Left renal cortex interstitium (tissue), 4 donors: ENCODE measurements at regions not wholly inside any gene's neighbourhood (a gene's known extent, or its start where the extent isn't known, plus 50 kb on each side); places are given as distances from the start of the nearest gene placed in this dataset.
"Not testable (repeated sequence)": the region's sequence is repeated elsewhere in the genome, so short reads cannot be mapped to it uniquely, and the experiment has no call there.

Source experiments
- DNase-seq, 4 donors: peaks; one replicate each; pipeline ENCODE4 v3.0.0-alpha.2; 2013; ENCODE audit warnings: low read depth in 4 of 4, low spot score in 2 of 4, missing footprints in 1 of 4

DNA sequence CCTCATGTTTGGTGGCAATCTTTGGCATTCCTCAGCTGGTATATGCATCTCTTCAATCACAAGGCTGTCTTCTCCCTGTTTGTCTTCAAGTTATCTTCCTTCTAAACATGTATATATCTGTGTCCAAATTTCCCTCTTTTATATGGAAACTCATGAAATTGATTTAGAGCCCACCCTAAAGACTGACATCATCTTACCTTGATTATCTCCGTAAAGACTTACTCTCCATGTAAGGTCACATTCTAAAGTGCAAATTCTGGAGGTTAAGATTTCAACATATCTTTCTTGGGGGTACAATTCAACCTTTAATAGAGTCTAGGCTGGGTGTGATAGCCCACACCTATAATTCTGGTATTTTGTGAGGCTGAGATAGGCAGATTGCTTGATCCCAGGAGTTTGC is 215.8 kb upstream of the LRRC4C start:
- DNase-seq: no peak

GRCh38 chr11:41713030-41713429 is 253.6 kb upstream of the LRRC4C start:
- no peak for DNase-seq

GRCh38 chr11:41714101-41714500 is 254.6 kb upstream of the LRRC4C start:
- DNase-seq: peak in 1 of 4 donors; percentile 2

DNA sequence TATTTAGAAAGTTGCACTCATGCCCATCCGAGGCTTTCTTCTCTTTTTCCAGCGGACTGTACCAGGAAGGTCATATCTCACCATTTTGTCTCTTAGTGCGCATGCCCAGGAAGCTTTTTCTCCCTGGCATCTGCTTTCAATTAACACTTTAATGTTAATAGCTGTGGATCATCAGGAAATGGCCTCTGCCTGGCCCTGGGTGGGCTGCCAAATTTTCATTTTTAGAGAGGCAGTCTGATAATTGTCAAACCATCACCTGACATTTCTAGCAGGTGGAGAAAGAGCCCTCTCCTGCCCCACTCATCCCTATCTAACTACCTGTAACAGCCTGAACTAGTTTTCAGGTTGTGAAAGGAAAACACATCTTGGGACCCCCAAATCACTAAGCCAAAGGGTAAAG is 257.4 kb upstream of the LRRC4C start:
- no peak for DNase-seq

- no peak for DNase-seq
Measured at GRCh38 chr11:41720761-41721160, 261.3 kb upstream of the LRRC4C start.

GRCh38 chr11:41728161-41728560 is 268.7 kb upstream of the LRRC4C start:
- DNase-seq: not testable (repeated sequence)

- no peak for DNase-seq
Measured at GRCh38 chr11:41775296-41775695, 315.8 kb upstream of the LRRC4C start.

DNA sequence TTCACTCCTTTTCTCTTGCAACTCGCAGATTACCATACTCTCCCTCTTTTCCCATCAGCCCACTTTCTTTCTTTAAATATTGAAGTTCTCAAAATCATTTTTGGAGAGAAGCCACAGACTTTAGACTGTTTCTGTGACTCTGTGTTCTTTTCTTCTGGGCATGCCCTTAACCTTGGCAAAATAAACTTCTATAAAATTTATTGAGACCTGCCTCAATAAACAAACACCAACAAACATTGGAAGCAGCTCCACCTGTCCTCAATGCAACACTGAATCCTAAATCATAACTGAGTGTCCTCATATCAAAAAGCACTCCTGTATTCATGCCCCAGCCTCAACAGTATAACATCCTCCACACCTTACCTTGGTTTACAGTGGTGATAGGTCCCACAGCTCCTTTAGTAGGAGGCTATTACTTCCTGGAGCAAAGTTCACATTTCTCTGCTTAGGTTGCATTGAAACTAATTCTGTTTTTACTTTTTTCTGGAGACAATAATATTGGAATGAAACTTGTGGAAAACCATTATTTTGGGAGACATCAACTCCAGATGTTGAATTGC is 320.0 kb upstream of the LRRC4C start:
- DNase-seq: no peak

DNA sequence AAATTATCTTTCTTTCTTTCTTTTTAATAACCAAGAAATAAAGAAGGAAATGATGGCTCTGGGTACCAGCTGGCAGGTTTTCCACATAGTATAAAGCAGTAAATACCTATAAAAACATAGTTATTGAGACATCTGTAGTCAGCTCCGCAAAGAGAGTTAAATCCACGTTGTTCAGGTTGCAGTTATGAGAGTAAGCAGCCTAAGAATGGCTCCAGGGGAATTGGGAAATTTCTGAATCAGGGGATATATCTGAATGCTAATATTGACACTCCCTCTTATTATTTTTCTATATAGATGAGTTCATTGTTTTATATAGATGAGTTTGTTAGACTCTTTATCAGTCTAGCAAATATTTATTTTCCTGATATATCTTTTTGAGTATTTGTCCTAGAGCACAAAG is 322.0 kb upstream of the LRRC4C start:
- DNase-seq: no peak

DNA sequence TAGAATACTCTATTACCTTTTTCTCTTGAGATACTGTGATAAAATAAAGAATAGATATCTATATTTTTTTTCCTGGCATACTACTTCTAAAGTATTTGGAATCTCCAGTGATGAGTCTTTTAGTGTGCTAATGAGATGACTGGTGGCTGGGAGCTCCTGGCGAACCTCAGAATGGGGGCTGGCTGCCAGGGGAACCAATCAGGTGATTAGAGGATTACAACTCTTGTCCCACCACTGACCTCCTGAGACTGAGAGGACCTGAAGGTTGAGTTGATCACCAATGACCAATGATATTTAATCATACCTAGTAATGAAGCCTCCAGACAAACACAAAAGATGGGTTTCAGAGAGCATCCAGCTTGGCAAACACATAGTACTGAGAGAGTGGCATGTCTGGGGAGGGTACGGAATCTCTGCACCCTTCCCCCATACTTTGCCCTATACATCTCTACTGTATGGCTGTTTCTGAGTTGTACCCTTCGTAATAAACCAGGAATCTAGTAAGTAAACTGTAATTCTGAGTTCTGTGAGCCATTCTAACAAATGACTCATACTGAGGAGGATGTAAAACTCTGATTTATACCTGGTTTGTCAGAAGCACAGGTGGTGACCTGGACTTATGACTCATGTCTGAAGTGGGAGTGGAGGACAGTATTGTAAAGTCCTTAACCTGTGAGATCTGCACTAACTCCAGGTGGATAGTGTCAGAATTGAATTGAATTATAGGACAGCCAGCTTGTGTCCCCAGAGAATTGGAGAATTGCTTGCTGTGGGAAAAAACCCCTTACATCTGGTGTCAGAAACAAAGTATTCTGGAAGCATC is 325.3 kb upstream of the LRRC4C start:
- DNase-seq: peak in 1 of 4 donors; percentile 28

- peak in 1 of 4 donors; percentile 31 for DNase-seq
Measured at GRCh38 chr11:41786087-41786486, 326.6 kb upstream of the LRRC4C start.

DNA sequence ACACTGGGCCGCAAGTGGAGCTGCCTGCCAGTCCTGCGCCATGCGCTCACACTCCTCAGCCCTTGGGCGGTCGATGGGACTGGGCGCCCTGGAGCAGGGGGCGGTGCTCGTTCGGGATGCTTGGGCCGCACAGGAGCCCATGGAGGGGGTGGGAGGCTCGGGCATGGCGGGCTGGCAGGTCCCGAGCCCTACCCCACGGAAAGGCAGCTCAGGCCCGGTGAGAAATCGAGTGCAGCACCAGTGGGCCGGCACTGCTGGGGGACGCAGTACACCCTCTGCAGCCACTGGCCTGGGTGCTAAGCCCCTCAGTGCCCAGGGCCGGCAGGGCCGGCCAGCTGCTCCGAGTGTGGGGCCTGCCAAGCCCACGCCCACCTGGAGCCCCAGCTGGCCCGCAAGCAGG is 328.7 kb upstream of the LRRC4C start:
- DNase-seq: no peak

GRCh38 chr11:41789376-41789775 is 329.9 kb upstream of the LRRC4C start:
- DNase-seq: no peak

DNA sequence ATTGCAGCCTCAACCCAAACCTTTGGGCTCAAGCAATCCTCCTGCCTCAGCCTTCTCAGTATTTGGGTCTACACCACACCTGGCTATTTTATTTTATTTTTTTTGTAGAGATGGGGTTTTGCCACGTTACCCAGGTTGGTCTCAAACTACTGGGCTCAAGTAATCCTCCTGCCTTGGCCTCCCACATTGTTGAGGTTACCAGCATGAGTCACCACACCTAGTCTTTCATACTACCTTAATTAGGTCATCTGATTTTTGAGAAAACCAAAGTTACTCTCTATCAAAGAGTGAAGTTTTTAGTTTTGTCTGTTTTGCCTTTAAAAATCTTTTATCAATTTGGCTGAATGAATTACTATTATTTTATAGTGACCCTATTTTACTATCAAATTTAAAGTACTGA is 335.6 kb upstream of the LRRC4C start:
- no peak for DNase-seq

GRCh38 chr11:41799754-41800153 is 340.3 kb upstream of the LRRC4C start:
- DNase-seq: no peak

- no peak for DNase-seq
Measured at GRCh38 chr11:41803895-41804294, 344.4 kb upstream of the LRRC4C start.

GRCh38 chr11:41816396-41816795 is 356.9 kb upstream of the LRRC4C start:
- DNase-seq: peak in 3 of 4 donors; percentile 3 to 17 (median 8)

GRCh38 chr11:41824287-41824686 is 364.8 kb upstream of the LRRC4C start:
- not testable (repeated sequence) for DNase-seq

DNA sequence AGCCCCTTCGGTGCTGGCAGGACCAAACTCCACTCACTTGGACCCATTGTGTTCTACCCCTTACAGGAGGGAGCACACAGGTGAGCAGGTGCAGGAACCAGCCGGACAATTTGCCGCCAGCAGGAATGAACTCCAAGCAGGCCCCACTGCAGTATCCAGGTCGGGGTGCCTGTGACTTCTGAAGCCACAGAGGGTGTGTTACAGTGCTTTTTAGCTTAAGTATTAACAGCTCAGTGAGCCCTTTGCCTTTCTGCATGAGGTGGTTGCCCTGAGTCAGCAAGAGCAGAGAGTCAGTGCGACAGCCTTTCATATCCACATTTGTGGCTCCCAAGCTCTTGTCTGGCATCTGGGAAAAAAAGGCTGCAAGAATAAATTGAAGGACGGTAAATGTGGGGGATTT is 366.6 kb upstream of the LRRC4C start:
- DNase-seq: no peak

- no peak for DNase-seq
Measured at GRCh38 chr11:41836431-41836830, 377.0 kb upstream of the LRRC4C start.

DNA sequence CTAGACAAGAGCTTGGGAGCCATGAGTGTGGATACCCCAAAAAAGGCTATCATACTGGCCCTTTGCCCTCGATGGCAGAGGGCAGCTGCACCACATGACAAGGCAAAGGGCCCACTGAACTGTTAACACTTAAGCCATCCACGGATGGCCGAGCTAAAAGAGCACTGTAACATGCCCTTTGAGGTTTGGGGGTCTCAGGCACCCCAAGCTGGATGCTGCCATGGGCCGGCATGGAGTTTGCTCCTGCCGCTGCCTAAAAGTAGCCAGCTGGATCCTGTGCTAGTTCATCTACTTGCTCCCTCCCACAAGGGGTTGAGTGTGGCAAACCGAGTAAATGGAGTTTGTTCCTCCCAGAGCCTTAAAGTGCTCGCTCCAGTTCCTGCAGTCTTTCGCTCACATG is 383.2 kb upstream of the LRRC4C start:
- DNase-seq: no peak

- no peak for DNase-seq
Measured at GRCh38 chr11:41845066-41845465, 385.6 kb upstream of the LRRC4C start.
